ENCODE measurements at regions not wholly inside any gene's neighbourhood (a gene's known extent, or its start where the extent isn't known, plus 50 kb on each side); places are given as distances from the start of the nearest gene placed in this dataset.

DNA sequence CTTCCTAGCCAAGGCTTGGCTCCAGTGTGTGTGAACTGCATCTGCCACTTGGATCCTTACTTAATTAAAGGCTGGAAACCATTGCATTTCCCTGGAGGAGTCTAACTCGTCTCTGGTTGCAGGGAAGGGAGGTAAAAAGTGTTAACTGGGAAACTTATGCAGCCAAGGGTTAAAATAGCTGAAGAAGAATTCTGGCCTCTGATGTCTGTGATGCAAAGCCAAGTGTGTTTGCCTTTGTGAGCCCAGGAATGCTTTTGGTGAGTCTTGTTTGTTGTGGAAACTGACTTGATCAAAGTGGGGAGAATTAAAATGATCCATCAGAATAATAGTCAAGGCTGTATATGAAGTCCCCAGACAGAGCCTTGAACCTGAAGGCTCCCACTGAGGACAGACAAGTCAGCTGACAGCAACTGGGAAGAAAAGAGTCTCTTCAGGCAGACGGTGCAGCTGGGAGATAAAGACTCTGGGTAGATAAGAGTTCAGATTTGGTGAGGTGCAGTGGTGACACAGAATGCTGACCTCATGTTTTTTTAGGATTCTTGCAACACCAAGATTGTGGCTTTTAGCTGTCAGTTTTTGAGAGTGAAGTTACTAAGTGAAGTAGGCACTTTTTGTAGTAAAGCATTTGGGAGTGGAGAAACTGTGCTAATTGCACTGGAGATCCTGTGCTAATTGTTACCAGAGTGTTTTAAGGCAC, 59.5 kb upstream of the WLS start:
- DNase-seq, result peak; percentile 17 to 60

DNA sequence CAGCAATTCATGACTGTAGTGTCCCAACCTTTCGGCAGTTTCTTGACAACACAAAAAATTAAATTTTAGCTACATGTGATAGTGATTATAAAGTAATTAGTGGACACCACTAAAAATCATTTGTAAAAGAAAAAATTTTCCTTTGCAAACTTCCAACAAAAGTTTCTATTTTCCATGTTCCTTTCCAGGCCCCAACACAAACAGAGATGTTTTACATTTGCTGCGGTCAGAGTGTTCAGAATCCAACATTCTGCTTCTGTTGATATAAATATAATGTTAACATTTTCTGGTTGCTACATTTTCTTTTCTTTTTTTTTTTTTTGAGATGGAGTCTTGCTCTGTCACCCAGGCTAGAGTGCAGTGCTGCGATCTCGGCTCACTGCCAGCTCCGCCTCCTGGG, 54.9 kb upstream of the WLS start:
- DNase-seq, result no peak

DNA sequence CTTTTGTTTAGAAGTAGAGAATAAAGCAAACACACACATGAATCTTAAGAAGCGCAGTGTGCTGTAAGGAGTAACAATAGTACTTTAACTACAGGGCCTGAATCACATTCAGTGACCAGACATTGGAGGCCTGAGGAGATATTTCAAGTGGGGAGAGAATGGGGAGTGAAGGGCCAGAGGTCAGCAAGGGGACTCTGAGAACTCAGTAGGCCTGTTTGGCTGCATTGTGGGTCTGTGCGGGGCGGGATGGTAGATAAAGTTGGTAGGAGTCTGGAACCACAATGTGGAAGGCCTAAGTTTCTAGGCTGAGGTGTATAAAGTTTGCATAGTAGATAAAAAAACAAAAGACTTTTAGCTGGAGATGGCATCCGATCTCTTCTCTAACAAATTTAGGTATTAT, 52.7 kb upstream of the WLS start:
- no peak for DNase-seq

DNA sequence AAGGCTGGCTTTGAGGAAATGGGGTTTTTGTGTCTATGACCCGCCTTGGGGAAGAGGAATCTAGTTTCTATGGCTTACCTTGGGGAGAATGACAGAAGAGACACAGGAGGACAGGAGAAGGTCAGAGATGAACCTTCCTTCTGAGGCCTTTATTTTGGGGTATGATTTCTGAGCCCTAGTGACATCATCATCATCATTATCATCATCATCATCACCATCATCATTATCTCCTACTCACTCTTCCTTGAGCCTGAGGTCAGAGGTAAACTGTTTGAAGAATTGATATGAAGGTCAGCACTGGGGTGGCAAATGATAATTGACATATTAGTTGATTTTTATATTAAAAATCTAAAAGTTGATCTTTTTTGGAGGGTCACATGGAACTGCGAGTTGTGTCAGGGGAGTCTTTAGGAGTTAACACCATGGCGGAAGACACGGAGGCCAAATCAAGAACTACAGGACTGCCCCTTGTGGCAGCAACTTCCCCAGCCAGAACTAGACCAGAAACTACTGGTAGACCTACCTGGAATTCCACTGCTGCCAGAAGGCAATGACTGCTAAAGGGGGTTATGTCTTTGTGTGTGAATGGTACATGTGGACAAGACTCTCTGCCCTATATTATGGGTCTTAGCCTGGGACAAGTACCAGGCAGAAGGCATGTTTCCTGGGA, 49.8 kb upstream of the WLS start:
- DNase-seq, result no peak
